ENCODE measurements at regions not wholly inside any gene's neighbourhood (a gene's known extent, or its start where the extent isn't known, plus 50 kb on each side); places are given as distances from the start of the nearest gene placed in this dataset.

- no peak overlapping the region for H3K4me3 ChIP-seq (ENCODE audit: low read length)
- no peak for TF ChIP-seq CTCF (IDR thresholded peaks at IDR 0.05; ENCODE audit: insufficient read depth, low read depth, low read length, missing control alignments)
- DNase-seq (ENCODE audit: low read depth) = no peak
Measured at GRCh38 chr16:51228097-51228659, 77.1 kb upstream of the SALL1 start.

GRCh38 chr16:51225878-51226277 is 74.8 kb upstream of the SALL1 start:
- no peak for TF ChIP-seq CTCF (IDR thresholded peaks at IDR 0.05; ENCODE audit: insufficient read depth, low read depth, low read length, missing control alignments)
- DNase-seq (ENCODE audit: low read depth) = no peak
- H3K4me3 ChIP-seq (ENCODE audit: low read length) = no peak overlapping the region

GRCh38 chr16:51224317-51224716 is 73.2 kb upstream of the SALL1 start:
- no peak for DNase-seq (ENCODE audit: low read depth)
- no peak for TF ChIP-seq CTCF (IDR thresholded peaks at IDR 0.05; ENCODE audit: insufficient read depth, low read depth, low read length, missing control alignments)
- H3K4me3 ChIP-seq (ENCODE audit: low read length) = no peak overlapping the region

GRCh38 chr16:51222016-51222415 is 70.9 kb upstream of the SALL1 start:
- no peak for TF ChIP-seq CTCF (IDR thresholded peaks at IDR 0.05; ENCODE audit: insufficient read depth, low read depth, low read length, missing control alignments)
- DNase-seq (ENCODE audit: low read depth) = no peak
- H3K4me3 ChIP-seq (ENCODE audit: low read length) = no peak overlapping the region

- H3K4me3 ChIP-seq (ENCODE audit: low read length) = no peak overlapping the region
- no peak for TF ChIP-seq CTCF (IDR thresholded peaks at IDR 0.05; ENCODE audit: insufficient read depth, low read depth, low read length, missing control alignments)
- no peak for DNase-seq (ENCODE audit: low read depth)
Measured at GRCh38 chr16:51211148-51211547, 60.1 kb upstream of the SALL1 start.

- no peak for TF ChIP-seq CTCF (IDR thresholded peaks at IDR 0.05; ENCODE audit: insufficient read depth, low read depth, low read length, missing control alignments)
- DNase-seq (ENCODE audit: low read depth) = no peak
- H3K4me3 ChIP-seq (ENCODE audit: low read length) = no peak overlapping the region
Measured at GRCh38 chr16:51210087-51210486, 59.0 kb upstream of the SALL1 start.

- TF ChIP-seq CTCF (IDR thresholded peaks at IDR 0.05; ENCODE audit: insufficient read depth, low read depth, low read length, missing control alignments) = no peak
- H3K4me3 ChIP-seq (ENCODE audit: low read length) = no peak overlapping the region
- no peak for DNase-seq (ENCODE audit: low read depth)
Measured at GRCh38 chr16:51201604-51202003, 50.5 kb upstream of the SALL1 start.

All from epithelial cell of esophagus (primary cell).